ENCODE measurements at regions not wholly inside any gene's neighbourhood (a gene's known extent, or its start where the extent isn't known, plus 50 kb on each side); places are given as distances from the start of the nearest gene placed in this dataset.

- DNase-seq (ENCODE audit: low read depth) = no peak
Observed at GRCh38 chr12:68559246-68559645, 51.5 kb upstream of the RAP1B start.

GRCh38 chr12:68559984-68560850, 50.5 kb upstream of the RAP1B start:
- DNase-seq (ENCODE audit: low read depth) = no peak

DNA sequence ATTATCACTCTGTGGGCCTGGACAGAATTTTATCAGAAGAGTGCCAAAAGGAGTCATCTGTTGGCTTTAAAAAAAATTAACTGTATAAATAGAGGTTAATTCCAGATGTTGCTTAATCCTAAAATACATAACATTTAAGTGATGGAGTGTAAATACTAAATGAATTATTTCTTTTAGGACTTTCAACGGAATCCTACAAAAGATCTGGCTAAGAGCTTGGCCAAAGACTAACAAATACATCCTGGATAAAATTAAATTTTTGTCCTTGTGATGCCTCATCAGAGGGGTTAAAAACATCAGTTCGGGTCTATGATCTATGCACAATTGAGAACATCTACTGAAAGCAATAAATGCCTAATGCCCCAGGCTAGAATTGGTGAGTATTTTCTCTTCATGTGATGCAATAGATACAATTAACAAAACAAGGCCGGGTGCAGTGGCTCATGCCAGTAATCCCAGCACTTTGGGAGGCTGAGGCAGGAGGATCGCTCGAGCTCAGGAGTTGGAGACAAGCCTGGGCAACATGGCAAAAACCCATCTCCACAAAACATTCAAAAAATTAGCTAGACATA, 49.8 kb upstream of the RAP1B start:
- DNase-seq (ENCODE audit: low read depth) = no peak
